Epidermal melanocyte (primary cell): ENCODE measurements at regions not wholly inside any gene's neighbourhood (a gene's known extent, or its start where the extent isn't known, plus 50 kb on each side); places are given as distances from the start of the nearest gene placed in this dataset.

Source experiments
- DNase-seq: peaks from one replicate; pipeline ENCODE4 v3.0.0; 2011; ENCODE audit warnings: low spot score; ENCODE audit not compliant: insufficient read length

- no peak for DNase-seq
Measured at GRCh38 chr6:79864421-79864820, 82.9 kb downstream of the ELOVL4 start.

- no peak for DNase-seq
Measured at GRCh38 chr6:79864001-79864400, 83.4 kb downstream of the ELOVL4 start.

DNA sequence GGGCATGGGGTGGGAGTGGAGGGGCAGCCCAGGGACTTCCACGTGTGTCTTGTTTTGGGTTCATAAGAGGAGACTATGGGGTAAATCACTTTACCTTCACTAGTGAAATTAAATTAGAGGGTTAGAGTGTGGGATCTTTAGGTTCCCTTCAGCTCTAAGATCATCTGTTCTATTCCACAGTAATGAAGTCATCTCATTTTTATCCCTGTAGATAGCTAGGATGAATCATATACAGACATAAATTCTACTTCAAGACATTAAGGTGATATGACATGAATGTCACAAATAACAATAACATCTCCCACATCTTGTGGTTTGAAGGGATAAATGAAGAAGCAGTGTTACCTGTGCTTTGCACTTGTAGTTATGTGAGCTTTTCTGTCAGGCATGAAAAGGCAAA, 83.8 kb downstream of the ELOVL4 start:
- DNase-seq = no peak

DNA sequence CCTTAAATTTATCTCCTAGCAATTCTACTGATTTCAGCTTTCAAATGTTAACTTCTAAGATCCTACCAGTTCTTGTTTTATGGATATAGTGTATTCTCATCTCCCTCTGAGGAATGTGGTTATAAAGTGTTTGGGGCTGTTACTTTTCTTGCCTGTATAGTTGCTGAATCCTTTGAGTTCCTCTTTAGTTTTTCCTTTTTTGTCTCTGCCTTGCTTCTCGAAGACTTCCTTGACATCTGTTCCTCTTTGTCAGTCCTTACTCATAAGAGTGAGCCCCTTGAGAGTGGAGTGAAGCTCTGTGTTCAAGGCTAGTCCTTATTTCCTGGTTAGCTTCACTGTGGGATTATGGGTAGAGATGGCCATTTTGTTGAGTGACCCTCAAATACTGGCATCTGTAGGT, 84.6 kb downstream of the ELOVL4 start:
- DNase-seq = no peak

DNA sequence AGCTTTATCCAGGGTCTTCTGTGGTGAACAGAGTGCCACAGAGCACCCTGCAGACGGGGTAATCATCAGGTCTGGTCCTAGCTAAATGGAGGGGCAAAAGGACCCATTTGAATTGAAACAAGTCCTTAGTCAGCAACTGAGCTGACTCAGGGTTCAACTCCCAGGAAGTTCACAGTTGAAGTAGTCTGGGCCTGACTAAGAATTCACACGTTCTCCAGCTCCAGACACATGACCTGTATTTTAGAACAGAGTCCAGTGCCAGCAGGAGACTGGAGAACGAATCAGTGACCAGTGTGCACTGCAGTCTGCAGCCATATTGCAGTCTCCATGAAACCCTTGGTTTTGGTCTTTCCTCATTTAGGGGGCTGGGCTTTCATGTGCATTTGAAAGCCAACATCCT, 85.2 kb downstream of the ELOVL4 start:
- no peak for DNase-seq

DNA sequence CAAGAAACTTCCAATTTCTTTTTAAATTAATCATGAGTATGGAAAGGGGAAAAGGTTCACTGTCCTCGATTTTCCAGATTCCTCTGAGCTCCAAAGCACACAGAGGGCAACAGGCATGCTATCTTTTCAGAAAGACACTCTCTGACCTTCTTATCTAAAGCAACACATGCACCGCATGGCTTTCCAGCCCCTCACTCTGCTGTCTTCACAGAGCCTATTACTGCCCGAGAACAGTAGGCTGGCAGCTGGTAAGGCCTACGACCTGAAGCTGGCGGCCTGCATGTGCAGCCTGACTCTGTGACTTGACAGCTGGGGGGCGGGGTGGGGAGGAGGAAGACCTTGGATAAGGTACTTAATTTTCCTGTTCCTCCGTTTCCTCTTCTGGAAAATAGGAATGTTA, 86.3 kb downstream of the ELOVL4 start:
- no peak for DNase-seq

DNA sequence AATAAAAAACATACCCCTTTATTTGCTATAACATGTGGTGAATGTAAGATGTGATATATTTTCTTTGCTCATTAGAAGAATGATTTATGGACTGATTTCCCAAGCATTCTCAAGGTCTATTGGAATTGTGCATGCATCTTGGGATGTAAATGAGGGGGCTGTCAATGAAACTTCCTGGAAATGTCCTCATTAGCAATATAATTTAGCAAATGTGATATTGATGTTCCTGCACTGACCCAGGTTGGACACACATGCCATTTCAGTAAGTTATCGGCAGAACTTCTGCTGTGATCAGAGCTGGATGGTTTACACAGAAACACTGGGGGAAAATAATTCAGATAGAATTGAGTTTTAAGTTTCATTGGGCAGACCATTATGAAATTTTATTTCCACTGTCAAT, 99.9 kb downstream of the ELOVL4 start:
- no peak for DNase-seq

DNA sequence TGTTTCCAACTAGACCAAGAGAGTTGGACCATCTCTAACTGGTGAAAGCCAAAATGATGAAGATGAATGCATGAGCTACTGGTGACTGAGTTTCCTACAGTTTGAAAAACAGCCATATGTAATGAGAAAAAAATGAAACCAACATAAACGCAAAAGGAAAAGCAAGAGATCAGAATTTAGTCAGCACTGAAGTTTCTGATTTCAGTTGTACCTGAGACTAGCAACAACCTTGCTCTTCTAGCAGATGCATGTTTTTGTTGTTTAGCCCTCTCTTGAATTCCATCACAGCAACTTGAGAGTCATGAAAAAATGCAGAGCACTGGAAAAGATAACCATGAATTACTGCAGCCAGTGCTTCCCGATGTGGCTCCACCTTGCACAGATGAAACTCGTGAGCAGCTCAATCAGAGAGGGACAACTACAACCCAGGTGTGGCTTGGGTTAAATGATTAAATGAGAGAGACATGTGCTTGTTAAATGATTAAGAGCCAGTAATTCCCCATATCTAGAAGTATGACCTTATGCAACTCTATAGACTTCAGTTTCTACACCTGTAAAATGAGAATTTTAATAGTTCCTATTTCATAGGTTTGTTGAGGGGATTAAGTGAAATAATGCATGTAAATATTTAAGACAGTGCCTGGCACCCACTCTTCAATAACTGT, 104.8 kb downstream of the ELOVL4 start:
- no peak for DNase-seq

GRCh38 chr6:79841577-79842375, 105.6 kb downstream of the ELOVL4 start:
- no peak for DNase-seq

- no peak for DNase-seq
Measured at GRCh38 chr6:79838851-79839250, 108.5 kb downstream of the ELOVL4 start.

- no peak for DNase-seq
Measured at GRCh38 chr6:79833964-79834284, 113.4 kb downstream of the ELOVL4 start.

GRCh38 chr6:79833264-79833963, 113.9 kb downstream of the ELOVL4 start:
- no peak for DNase-seq

GRCh38 chr6:79832723-79833122, 114.6 kb downstream of the ELOVL4 start:
- no peak for DNase-seq

GRCh38 chr6:79824202-79824601, 123.2 kb downstream of the ELOVL4 start:
- no peak for DNase-seq

DNA sequence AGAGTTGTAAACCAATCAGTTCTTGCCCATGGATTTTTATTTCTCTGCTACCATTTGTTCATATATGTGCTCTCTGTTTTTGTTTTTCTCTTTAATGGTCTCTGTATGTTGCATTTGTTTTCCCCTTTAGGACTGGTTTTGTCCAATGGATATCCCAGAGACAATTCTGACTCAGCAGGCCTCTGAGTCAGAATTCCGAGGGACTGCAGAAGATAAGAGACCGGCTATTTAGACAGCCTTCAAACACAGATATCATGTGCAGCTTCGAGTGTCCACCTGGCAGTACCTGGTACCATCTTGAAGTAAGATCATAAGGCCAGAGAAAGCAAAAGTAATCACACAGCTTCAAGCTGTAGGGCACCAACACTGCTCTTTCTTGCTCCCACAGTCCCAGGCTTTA, 125.5 kb downstream of the ELOVL4 start:
- DNase-seq = no peak

GRCh38 chr6:79818471-79818870, 128.9 kb downstream of the ELOVL4 start:
- no peak for DNase-seq

GRCh38 chr6:79814940-79815339, 132.4 kb downstream of the ELOVL4 start:
- no peak for DNase-seq

GRCh38 chr6:79813854-79814709, 133.3 kb downstream of the ELOVL4 start:
- peak; percentile 55 for DNase-seq

DNA sequence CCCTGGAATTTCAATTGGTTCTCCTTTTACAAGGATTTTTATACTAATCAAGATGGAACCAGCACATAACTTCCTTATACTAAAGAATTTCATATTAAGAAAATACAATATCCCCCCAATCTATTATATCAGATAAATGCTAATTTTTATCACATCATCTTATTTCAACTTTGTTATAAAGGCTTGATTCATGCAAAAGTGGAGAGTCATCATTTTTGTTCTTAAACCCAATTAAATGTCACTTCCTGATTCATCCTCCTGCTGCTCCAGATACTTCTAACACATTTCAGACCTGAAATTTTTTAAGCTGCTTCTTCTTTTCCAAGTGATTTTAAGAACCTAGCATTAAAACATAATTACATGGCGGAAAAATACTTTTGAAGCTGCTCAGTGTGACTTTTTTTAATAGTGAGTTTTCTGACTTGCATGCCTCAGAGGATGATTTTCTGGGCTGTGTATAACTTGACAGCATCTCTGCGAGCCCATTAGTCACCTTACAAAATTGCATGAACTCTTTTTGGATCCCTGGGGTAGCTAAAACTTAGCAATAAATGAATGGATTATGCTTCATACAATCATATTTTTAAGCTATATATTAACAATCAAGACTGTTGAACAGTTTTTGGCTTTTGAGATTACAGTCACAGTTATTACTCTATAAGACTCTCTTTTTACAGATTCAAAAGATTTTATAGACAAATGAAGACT, 134.1 kb downstream of the ELOVL4 start:
- no peak for DNase-seq

GRCh38 chr6:79812195-79812594, 135.2 kb downstream of the ELOVL4 start:
- DNase-seq = no peak

GRCh38 chr6:79810871-79811270, 136.5 kb downstream of the ELOVL4 start:
- no peak for DNase-seq
